ENCODE measurements at regions not wholly inside any gene's neighbourhood (a gene's known extent, or its start where the extent isn't known, plus 50 kb on each side); places are given as distances from the start of the nearest gene placed in this dataset.

GRCh38 chr15:95674031-95674430 is 656.5 kb upstream of the NR2F2 start:
- Histone ChIP-seq H3K9me3 (ENCODE audit: control insufficient read depth in 2 of 2, low read length in 2 of 2) (no peaks in the 10 kb centered on the region), H3K27me3 (ENCODE audit: control insufficient read depth in 1 of 2, insufficient read depth in 2 of 2, low read length in 2 of 2) (no peaks in the 10 kb centered on the region), H3K4me1 (ENCODE audit: control insufficient read depth, insufficient read depth, low read length) (peaks cover 3% of the 10 kb centered on the region), H3K9ac (ENCODE audit: low read length in 2 of 2) (no peak overlapping the region), H3K36me3 (ENCODE audit: control insufficient read depth in 2 of 2, insufficient read depth in 2 of 2, low read length in 2 of 2) (no peaks in the 10 kb centered on the region), H3K27ac (ENCODE audit: low read length) (no peak overlapping the region), H3K4me3 (ENCODE audit: low read length in 2 of 2) (no peak overlapping the region)

- Histone ChIP-seq H3K9me3 (ENCODE audit: control insufficient read depth in 2 of 2, low read length in 2 of 2) (no peaks in the 10 kb centered on the region), H3K27me3 (ENCODE audit: control insufficient read depth in 1 of 2, insufficient read depth in 2 of 2, low read length in 2 of 2) (no peaks in the 10 kb centered on the region), H3K4me3 (ENCODE audit: low read length in 2 of 2) (no peak overlapping the region), H3K36me3 (ENCODE audit: control insufficient read depth in 2 of 2, insufficient read depth in 2 of 2, low read length in 2 of 2) (no peaks in the 10 kb centered on the region), H3K9ac (ENCODE audit: low read length in 2 of 2) (no peak overlapping the region), H3K4me1 (ENCODE audit: control insufficient read depth, insufficient read depth, low read length) (no peaks in the 10 kb centered on the region), H3K27ac (ENCODE audit: low read length) (no peak overlapping the region)
Observed at GRCh38 chr15:95676500-95676899, 654.0 kb upstream of the NR2F2 start.

DNA sequence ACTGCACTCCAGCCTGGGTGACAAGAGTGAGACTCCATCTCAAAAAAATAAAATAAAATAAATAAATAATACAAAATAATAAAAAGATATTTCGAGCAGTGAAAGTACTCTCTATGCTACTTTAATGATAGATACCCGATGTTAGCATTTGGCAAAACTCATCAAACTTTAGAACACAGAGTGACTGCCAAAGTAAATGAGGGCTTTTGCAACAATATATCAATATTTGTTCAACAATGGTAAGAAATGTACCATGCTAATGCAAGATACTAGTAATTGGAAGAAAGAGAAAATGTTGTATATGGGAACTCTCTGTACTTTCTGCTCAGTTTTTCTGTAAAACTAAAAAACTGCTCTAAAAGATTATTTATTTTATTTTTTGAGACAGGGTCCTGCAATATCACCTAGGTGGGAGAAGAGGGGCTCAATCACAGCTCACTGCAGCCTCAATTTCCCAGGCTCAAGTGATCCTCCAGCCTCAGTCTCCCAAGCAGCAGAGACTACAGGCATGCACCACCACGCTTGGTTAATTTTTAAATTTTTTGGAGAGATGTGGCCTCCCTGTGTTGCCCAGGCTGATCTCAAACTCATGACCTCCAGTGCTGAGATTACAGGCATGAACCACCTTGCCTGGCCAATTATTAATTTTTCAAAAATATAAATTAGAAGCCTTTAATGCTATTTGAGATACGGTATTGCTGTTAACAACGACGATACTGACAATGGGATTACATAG is 650.5 kb upstream of the NR2F2 start:
- H3K27ac ChIP-seq (ENCODE audit: low read length), result no peak overlapping the region
- no peak overlapping the region for H3K9ac ChIP-seq (ENCODE audit: low read length in 2 of 2)
- H3K9me3 ChIP-seq (ENCODE audit: control insufficient read depth in 2 of 2, low read length in 2 of 2), result no peaks in the 10 kb centered on the region
- H3K27me3 ChIP-seq (ENCODE audit: control insufficient read depth in 1 of 2, insufficient read depth in 2 of 2, low read length in 2 of 2), result no peaks in the 10 kb centered on the region
- no peaks in the 10 kb centered on the region for H3K4me1 ChIP-seq (ENCODE audit: control insufficient read depth, insufficient read depth, low read length)
- no peak overlapping the region for H3K4me3 ChIP-seq (ENCODE audit: low read length in 2 of 2)
- no peaks in the 10 kb centered on the region for H3K36me3 ChIP-seq (ENCODE audit: control insufficient read depth in 2 of 2, insufficient read depth in 2 of 2, low read length in 2 of 2)

DNA sequence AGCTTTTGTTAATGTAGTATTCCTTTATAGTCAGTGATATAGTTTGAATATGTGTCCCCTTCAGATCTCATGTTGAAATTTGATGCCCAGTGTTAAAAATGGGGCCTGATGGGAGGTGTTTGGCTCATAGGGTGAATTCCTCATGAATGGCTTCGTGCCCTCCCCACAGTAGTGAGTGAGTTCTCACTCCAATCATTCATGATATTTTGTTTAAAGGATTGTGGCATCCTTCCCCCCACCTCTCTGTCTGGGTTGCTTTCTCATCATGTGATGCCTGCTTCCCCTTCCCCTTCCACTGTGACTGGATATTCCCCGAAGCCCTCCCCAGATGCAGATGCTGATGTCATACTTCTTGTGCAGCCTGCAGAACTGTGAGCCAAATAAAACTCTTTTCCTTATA is 649.8 kb upstream of the NR2F2 start:
- no peak overlapping the region for H3K9ac ChIP-seq (ENCODE audit: low read length in 2 of 2)
- H3K36me3 ChIP-seq (ENCODE audit: control insufficient read depth in 2 of 2, insufficient read depth in 2 of 2, low read length in 2 of 2), result no peaks in the 10 kb centered on the region
- H3K4me1 ChIP-seq (ENCODE audit: control insufficient read depth, insufficient read depth, low read length), result no peaks in the 10 kb centered on the region
- no peak overlapping the region for H3K27ac ChIP-seq (ENCODE audit: low read length)
- no peak overlapping the region for H3K4me3 ChIP-seq (ENCODE audit: low read length in 2 of 2)
- no peaks in the 10 kb centered on the region for H3K9me3 ChIP-seq (ENCODE audit: control insufficient read depth in 2 of 2, low read length in 2 of 2)
- H3K27me3 ChIP-seq (ENCODE audit: control insufficient read depth in 1 of 2, insufficient read depth in 2 of 2, low read length in 2 of 2), result no peaks in the 10 kb centered on the region

GRCh38 chr15:95681836-95682544 is 648.5 kb upstream of the NR2F2 start:
- H3K36me3 ChIP-seq (ENCODE audit: control insufficient read depth in 2 of 2, insufficient read depth in 2 of 2, low read length in 2 of 2), result no peaks in the 10 kb centered on the region
- no peaks in the 10 kb centered on the region for H3K4me1 ChIP-seq (ENCODE audit: control insufficient read depth, insufficient read depth, low read length)
- H3K27ac ChIP-seq (ENCODE audit: low read length), result no peak overlapping the region
- H3K4me3 ChIP-seq (ENCODE audit: low read length in 2 of 2), result no peak overlapping the region
- H3K9me3 ChIP-seq (ENCODE audit: control insufficient read depth in 2 of 2, low read length in 2 of 2), result no peaks in the 10 kb centered on the region
- H3K9ac ChIP-seq (ENCODE audit: low read length in 2 of 2), result no peak overlapping the region
- H3K27me3 ChIP-seq (ENCODE audit: control insufficient read depth in 1 of 2, insufficient read depth in 2 of 2, low read length in 2 of 2), result no peaks in the 10 kb centered on the region

DNA sequence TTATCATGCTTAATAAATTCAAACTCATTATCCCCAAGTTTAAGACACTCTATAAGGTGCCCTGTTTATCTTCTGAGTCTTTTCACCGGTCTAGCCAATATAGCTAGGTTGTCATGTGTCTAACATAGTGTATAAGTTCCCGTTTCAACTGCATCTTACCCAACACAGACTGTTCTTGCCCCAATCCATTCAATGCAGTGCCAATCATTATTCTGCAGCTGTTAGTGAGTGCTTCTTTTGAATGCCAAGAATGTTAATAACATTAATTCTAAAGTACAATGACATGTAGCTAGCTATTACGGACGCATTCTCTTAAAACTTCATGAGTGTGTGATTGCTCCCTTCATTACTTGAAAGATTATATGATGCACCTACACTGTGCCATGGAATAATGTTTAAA is 646.4 kb upstream of the NR2F2 start:
- H3K27ac ChIP-seq (ENCODE audit: low read length), result no peak overlapping the region
- H3K4me3 ChIP-seq (ENCODE audit: low read length in 2 of 2), result no peak overlapping the region
- H3K27me3 ChIP-seq (ENCODE audit: control insufficient read depth in 1 of 2, insufficient read depth in 2 of 2, low read length in 2 of 2), result no peaks in the 10 kb centered on the region
- no peaks in the 10 kb centered on the region for H3K36me3 ChIP-seq (ENCODE audit: control insufficient read depth in 2 of 2, insufficient read depth in 2 of 2, low read length in 2 of 2)
- no peaks in the 10 kb centered on the region for H3K4me1 ChIP-seq (ENCODE audit: control insufficient read depth, insufficient read depth, low read length)
- no peaks in the 10 kb centered on the region for H3K9me3 ChIP-seq (ENCODE audit: control insufficient read depth in 2 of 2, low read length in 2 of 2)
- no peak overlapping the region for H3K9ac ChIP-seq (ENCODE audit: low read length in 2 of 2)

- no peaks in the 10 kb centered on the region for H3K36me3 ChIP-seq (ENCODE audit: control insufficient read depth in 2 of 2, insufficient read depth in 2 of 2, low read length in 2 of 2)
- H3K9ac ChIP-seq (ENCODE audit: low read length in 2 of 2), result no peak overlapping the region
- H3K4me3 ChIP-seq (ENCODE audit: low read length in 2 of 2), result no peak overlapping the region
- H3K9me3 ChIP-seq (ENCODE audit: control insufficient read depth in 2 of 2, low read length in 2 of 2), result no peaks in the 10 kb centered on the region
- H3K27ac ChIP-seq (ENCODE audit: low read length), result no peak overlapping the region
- H3K27me3 ChIP-seq (ENCODE audit: control insufficient read depth in 1 of 2, insufficient read depth in 2 of 2, low read length in 2 of 2), result no peaks in the 10 kb centered on the region
- no peaks in the 10 kb centered on the region for H3K4me1 ChIP-seq (ENCODE audit: control insufficient read depth, insufficient read depth, low read length)
Observed at GRCh38 chr15:95684693-95685115, 645.8 kb upstream of the NR2F2 start.

DNA sequence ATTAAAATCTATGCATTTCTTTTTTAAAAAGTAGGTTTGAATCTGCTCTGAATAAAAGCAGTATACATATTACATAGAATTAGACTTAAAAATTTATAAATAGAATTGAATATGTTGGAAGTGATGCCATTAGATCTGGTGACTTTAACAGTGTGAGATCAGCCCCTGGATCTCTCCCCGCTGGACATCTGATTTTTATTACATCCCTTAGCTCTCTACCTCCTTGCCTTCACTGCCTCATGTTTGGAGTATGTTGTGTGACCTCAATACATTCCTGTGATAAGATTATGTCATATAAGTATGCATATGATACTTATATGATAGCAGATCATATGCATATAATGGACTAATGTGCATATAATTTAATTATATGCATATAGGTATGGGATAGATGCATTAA is 643.4 kb upstream of the NR2F2 start:
- Histone ChIP-seq H3K36me3 (ENCODE audit: control insufficient read depth in 2 of 2, insufficient read depth in 2 of 2, low read length in 2 of 2) (no peaks in the 10 kb centered on the region), H3K4me1 (ENCODE audit: control insufficient read depth, insufficient read depth, low read length) (no peaks in the 10 kb centered on the region), H3K4me3 (ENCODE audit: low read length in 2 of 2) (no peak overlapping the region), H3K27ac (ENCODE audit: low read length) (no peak overlapping the region), H3K9ac (ENCODE audit: low read length in 2 of 2) (no peak overlapping the region), H3K9me3 (ENCODE audit: control insufficient read depth in 2 of 2, low read length in 2 of 2) (no peaks in the 10 kb centered on the region), H3K27me3 (ENCODE audit: control insufficient read depth in 1 of 2, insufficient read depth in 2 of 2, low read length in 2 of 2) (no peaks in the 10 kb centered on the region)

GRCh38 chr15:95687686-95688085 is 642.8 kb upstream of the NR2F2 start:
- no peak overlapping the region for H3K9ac ChIP-seq (ENCODE audit: low read length in 2 of 2)
- no peaks in the 10 kb centered on the region for H3K9me3 ChIP-seq (ENCODE audit: control insufficient read depth in 2 of 2, low read length in 2 of 2)
- no peaks in the 10 kb centered on the region for H3K4me1 ChIP-seq (ENCODE audit: control insufficient read depth, insufficient read depth, low read length)
- H3K36me3 ChIP-seq (ENCODE audit: control insufficient read depth in 2 of 2, insufficient read depth in 2 of 2, low read length in 2 of 2), result no peaks in the 10 kb centered on the region
- no peak overlapping the region for H3K4me3 ChIP-seq (ENCODE audit: low read length in 2 of 2)
- no peak overlapping the region for H3K27ac ChIP-seq (ENCODE audit: low read length)
- no peaks in the 10 kb centered on the region for H3K27me3 ChIP-seq (ENCODE audit: control insufficient read depth in 1 of 2, insufficient read depth in 2 of 2, low read length in 2 of 2)

DNA sequence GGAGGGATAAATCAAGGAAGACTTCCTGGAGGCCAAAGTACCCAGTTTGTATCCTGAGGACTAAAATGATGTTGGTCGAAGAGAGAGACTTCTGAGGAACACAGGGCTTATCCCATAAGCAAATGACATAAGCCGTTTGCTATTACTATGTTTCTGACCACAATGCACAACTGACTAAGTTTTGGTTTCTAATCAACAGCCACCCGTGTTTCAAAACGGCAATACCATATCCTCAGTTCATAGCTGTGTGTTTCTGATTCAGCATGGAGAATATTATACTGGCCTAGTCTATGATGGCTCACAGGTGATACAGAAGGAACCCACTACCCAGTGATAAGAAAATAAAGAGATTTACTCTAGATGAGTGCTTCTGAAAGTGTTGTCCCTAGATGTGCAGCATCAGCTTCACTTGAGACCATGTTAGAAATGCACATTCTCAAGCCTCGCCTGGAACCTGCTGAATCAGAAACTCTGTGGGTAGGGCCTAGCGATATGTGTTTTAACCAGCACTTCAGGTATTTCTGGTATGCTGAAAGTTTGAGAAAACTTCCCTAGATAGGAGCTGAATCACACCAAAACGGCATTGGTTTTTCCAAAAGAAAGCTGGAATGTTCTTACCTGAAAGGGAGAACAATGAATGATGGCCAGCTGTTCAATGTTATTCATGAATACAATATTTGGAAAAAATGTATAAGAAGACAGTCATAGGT is 639.7 kb upstream of the NR2F2 start:
- H3K4me1 ChIP-seq (ENCODE audit: control insufficient read depth, insufficient read depth, low read length), result no peaks in the 10 kb centered on the region
- no peak overlapping the region for H3K27ac ChIP-seq (ENCODE audit: low read length)
- no peak overlapping the region for H3K4me3 ChIP-seq (ENCODE audit: low read length in 2 of 2)
- no peak overlapping the region for H3K9ac ChIP-seq (ENCODE audit: low read length in 2 of 2)
- no peaks in the 10 kb centered on the region for H3K27me3 ChIP-seq (ENCODE audit: control insufficient read depth in 1 of 2, insufficient read depth in 2 of 2, low read length in 2 of 2)
- H3K36me3 ChIP-seq (ENCODE audit: control insufficient read depth in 2 of 2, insufficient read depth in 2 of 2, low read length in 2 of 2), result no peaks in the 10 kb centered on the region
- H3K9me3 ChIP-seq (ENCODE audit: control insufficient read depth in 2 of 2, low read length in 2 of 2), result peaks cover 5 to 6% of the 10 kb centered on the region in 2 donors

GRCh38 chr15:95693917-95694316 is 636.6 kb upstream of the NR2F2 start:
- Histone ChIP-seq H3K27ac (ENCODE audit: low read length) (no peak overlapping the region), H3K9me3 (ENCODE audit: control insufficient read depth in 2 of 2, low read length in 2 of 2) (peaks cover 5 to 6% of the 10 kb centered on the region in 2 donors), H3K36me3 (ENCODE audit: control insufficient read depth in 2 of 2, insufficient read depth in 2 of 2, low read length in 2 of 2) (no peaks in the 10 kb centered on the region)

More at GRCh38 chr15:95693917-95694316, 636.6 kb upstream of the NR2F2 start:
- Histone ChIP-seq H3K9ac (ENCODE audit: low read length in 2 of 2) (no peak overlapping the region), H3K4me3 (ENCODE audit: low read length in 2 of 2) (no peak overlapping the region), H3K27me3 (ENCODE audit: control insufficient read depth in 1 of 2, insufficient read depth in 2 of 2, low read length in 2 of 2) (no peaks in the 10 kb centered on the region), H3K4me1 (ENCODE audit: control insufficient read depth, insufficient read depth, low read length) (no peaks in the 10 kb centered on the region)
